H1 (cell line): ENCODE measurements at regions not wholly inside any gene's neighbourhood (a gene's known extent, or its start where the extent isn't known, plus 50 kb on each side); places are given as distances from the start of the nearest gene placed in this dataset.

Experiments
- CTCF ChIA-PET: fragments of 300-600 bp; sonication (Branson Sonifier 250); formaldehyde crosslinking; loops from one replicate; lab custom pipeline; 2021; ENCODE audit not compliant: partially characterized antibody; lab: Charles Lee
- POLR2A ChIA-PET: fragments of 300-600 bp; sonication (Branson Sonifier 250); formaldehyde crosslinking; loops from one replicate; lab custom pipeline; 2021; ENCODE audit warnings: inconsistent platforms; ENCODE audit not compliant: partially characterized antibody; lab: Charles Lee
- DNase-seq, 2 experiments: peaks; one replicate each; pipeline versions ENCODE4 v3.0.0 to v3.0.0-alpha.2; 2010 to 2022; ENCODE audit warnings: low spot score in 2 of 2, low read depth in 1 of 2, mixed read lengths in 1 of 2
- FAIRE-seq: peaks from 2 replicates; lab custom pipeline; 2011; peaks lifted over from hg19 to GRCh38; lab: Jason Lieb, UNC
- H2AFZ ChIP-seq: 2 replicates; pipeline ENCODE4 v1.8.1; 2012; ENCODE audit warnings: low read length, inconsistent platforms
- H2AK5ac ChIP-seq: 2 replicates; pipeline ENCODE4 v1.6.1; 2013; ENCODE audit warnings: low read depth, low read length
- H2BK120ac ChIP-seq: replicated peaks from 2 replicates; pipeline ENCODE3; 2013; ENCODE audit warnings: low read depth, low read length, inconsistent platforms
- H2BK12ac ChIP-seq: 2 replicates; pipeline ENCODE4 v1.6.1; 2013; ENCODE audit warnings: low read depth, low read length
- H2BK15ac ChIP-seq: 2 replicates; pipeline ENCODE4 v1.6.1; 2013; ENCODE audit warnings: low read length
- H2BK20ac ChIP-seq: 2 replicates; pipeline ENCODE4 v1.6.1; 2013; ENCODE audit warnings: low read length
- H2BK5ac ChIP-seq: 2 replicates; pipeline ENCODE4 v1.6.1; 2013; ENCODE audit warnings: low read depth, low read length
- H3K14ac ChIP-seq: 2 replicates; pipeline ENCODE4 v1.6.1; 2013; ENCODE audit warnings: inconsistent platforms; ENCODE audit not compliant: insufficient read length
- H3K18ac ChIP-seq: 2 replicates; pipeline ENCODE4 v1.6.1; 2013; ENCODE audit warnings: low read length; ENCODE audit errors: extremely low read depth
- H3K23ac ChIP-seq: 2 replicates; pipeline ENCODE4 v1.6.1; 2013; ENCODE audit warnings: inconsistent platforms; ENCODE audit not compliant: insufficient read length
- H3K23me2 ChIP-seq: 2 replicates; pipeline ENCODE4 v1.6.1; 2013; ENCODE audit warnings: low read depth, low read length
- H3K27ac ChIP-seq: 2 replicates; pipeline ENCODE4 v1.6.1; 2011; ENCODE audit warnings: low read depth, low read length, inconsistent platforms
- H3K27me3 ChIP-seq, 4 experiments: replicated peaks in 1 of 4; 1 replicate in 1 of 4; 2 replicates in 3 of 4; pipeline versions ENCODE4 v1.6.1 to v1.8.1; 2011 to 2013; ENCODE audit warnings: low read length in 3 of 4, mild to moderate bottlenecking in 3 of 4, inconsistent platforms in 2 of 4, mixed read lengths in 2 of 4, moderate library complexity in 1 of 4; ENCODE audit not compliant: control insufficient read depth in 3 of 4, insufficient read depth in 3 of 4; ENCODE audit errors: extremely low read depth in 1 of 4
- H3K36me3 ChIP-seq, 4 experiments: 2 replicates each; pipeline versions ENCODE4 v1.6.1 to v1.8.1; 2011 to 2013; ENCODE audit warnings: mild to moderate bottlenecking in 4 of 4, low read length in 3 of 4, moderate library complexity in 2 of 4, control low read depth in 1 of 4, inconsistent platforms in 1 of 4; ENCODE audit not compliant: insufficient read depth in 4 of 4, control insufficient read depth in 2 of 4
- H3K4ac ChIP-seq: replicated peaks from 2 replicates; pipeline ENCODE3; 2013; ENCODE audit warnings: low read length, low read depth, mixed read lengths, inconsistent platforms; ENCODE audit not compliant: insufficient read length
- H3K4me1 ChIP-seq, 4 experiments: replicated peaks in 1 of 4; 1 replicate in 1 of 4; 2 replicates in 3 of 4; pipeline versions ENCODE4 v1.6.1 to v1.8.1; 2011 to 2013; ENCODE audit warnings: low read length in 3 of 4, inconsistent platforms in 2 of 4, mixed read lengths in 1 of 4; ENCODE audit not compliant: insufficient read depth in 4 of 4, control insufficient read depth in 3 of 4
- H3K4me2 ChIP-seq, 2 experiments: 2 replicates each; pipeline versions ENCODE4 v1.6.1 to v1.8.1; 2011 to 2013; ENCODE audit warnings: low read depth in 2 of 2, low read length in 2 of 2, control low read depth in 1 of 2, inconsistent platforms in 1 of 2, mild to moderate bottlenecking in 1 of 2; ENCODE audit not compliant: insufficient read depth in 1 of 2
- H3K4me3 ChIP-seq, 4 experiments: fragments of 200-600, 300-600 bp in 1 of 4; sonication (generic), shearing (Covaris generic), sonication (Bioruptor Twin) in 1 of 4; 2 replicates each; pipeline versions ENCODE4 v1.5.1 to v1.8.1; 2011 to 2016; ENCODE audit warnings: low read length in 4 of 4, low read depth in 3 of 4, control low read depth in 2 of 4, inconsistent platforms in 2 of 4, mild to moderate bottlenecking in 2 of 4, mixed read lengths in 1 of 4, moderate library complexity in 1 of 4; ENCODE audit not compliant: insufficient read depth in 2 of 4; ENCODE audit errors: extremely low read depth in 1 of 4
- H3K56ac ChIP-seq: replicated peaks from 2 replicates; pipeline ENCODE3; 2013; ENCODE audit warnings: low read depth, mild to moderate bottlenecking, mixed read lengths, low read length, inconsistent platforms; ENCODE audit not compliant: insufficient read length
- H3K79me1 ChIP-seq: 2 replicates; pipeline ENCODE4 v1.6.1; 2013; ENCODE audit warnings: low read depth, low read length, control low read depth
- H3K79me2 ChIP-seq, 2 experiments: 2 replicates each; pipeline versions ENCODE4 v1.6.1 to v1.8.1; 2012 to 2013; ENCODE audit warnings: low read length in 2 of 2, mild to moderate bottlenecking in 2 of 2, inconsistent platforms in 1 of 2; ENCODE audit not compliant: insufficient read depth in 2 of 2, control insufficient read depth in 1 of 2
- H3K9ac ChIP-seq, 4 experiments: replicated peaks in 1 of 4; 1 replicate in 1 of 4; 2 replicates in 3 of 4; pipeline versions ENCODE4 v1.6.1 to v1.8.1; 2011 to 2013; ENCODE audit warnings: low read depth in 3 of 4, low read length in 3 of 4, control low read depth in 2 of 4, mild to moderate bottlenecking in 2 of 4, moderate library complexity in 2 of 4, inconsistent platforms in 1 of 4; ENCODE audit errors: extremely low read depth in 1 of 4
- H3K9me3 ChIP-seq, 2 experiments: 2 replicates each; pipeline versions ENCODE4 v1.6.1 to v1.8.1; 2012 to 2013; ENCODE audit warnings: mild to moderate bottlenecking in 2 of 2, moderate library complexity in 2 of 2, control low read depth in 1 of 2, inconsistent platforms in 1 of 2, low read depth in 1 of 2, low read length in 1 of 2, mixed read lengths in 1 of 2; ENCODE audit not compliant: insufficient read depth in 2 of 2
- H4K20me1 ChIP-seq, 2 experiments: replicated peaks in 1 of 2; 2 replicates each; pipeline versions ENCODE3 to v1.8.1; 2011 to 2013; ENCODE audit warnings: inconsistent platforms in 2 of 2, low read length in 2 of 2, mild to moderate bottlenecking in 1 of 2; ENCODE audit not compliant: insufficient read depth in 2 of 2, control insufficient read depth in 1 of 2
- H4K5ac ChIP-seq: 2 replicates; pipeline ENCODE4 v1.6.1; 2013; ENCODE audit warnings: low read length, low read depth, mixed read lengths, inconsistent platforms; ENCODE audit not compliant: insufficient read length
- H4K8ac ChIP-seq: 2 replicates; pipeline ENCODE4 v1.8.0; 2013; ENCODE audit warnings: mild to moderate bottlenecking, moderate library complexity, low read length, inconsistent platforms; ENCODE audit not compliant: insufficient read depth; ENCODE audit errors: extremely low read depth
- H4K91ac ChIP-seq: replicated peaks from 2 replicates; pipeline ENCODE3; 2013; ENCODE audit warnings: low read length, mixed read lengths, inconsistent platforms; ENCODE audit not compliant: insufficient read length
- BRCA1 ChIP-seq: IDR thresholded peaks from 2 replicates; pipeline ENCODE4 v1.6.1; 2012; ENCODE audit warnings: low read depth, low read length, improper control_type of control experiment
- CREB1 ChIP-seq: IDR thresholded peaks from 2 replicates; pipeline ENCODE4 v1.6.1; 2012; ENCODE audit warnings: inconsistent platforms
- EP300 ChIP-seq, 2 experiments: IDR thresholded peaks; 1 replicate in 1 of 2; 2 replicates in 1 of 2; pipeline ENCODE4 v1.6.1; 2011 to 2012; ENCODE audit warnings: low read depth in 2 of 2, low read length in 2 of 2, mild to moderate bottlenecking in 2 of 2, borderline replicate concordance in 1 of 2, inconsistent platforms in 1 of 2, moderate library complexity in 1 of 2
- POU5F1 ChIP-seq: IDR thresholded peaks from 2 replicates; pipeline ENCODE4 v1.6.1; 2011; ENCODE audit warnings: low read depth, mild to moderate bottlenecking, low read length, moderate library complexity
- SAP30 ChIP-seq: fragments of 300-600 bp; sonication (generic); IDR thresholded peaks from 2 replicates; pipeline ENCODE4 v1.7.1; 2012; ENCODE audit warnings: low read length, moderate library complexity, mild to moderate bottlenecking, inconsistent platforms; ENCODE audit not compliant: insufficient read depth, insufficient replicate concordance
- WGBS, 2 experiments: shearing (Covaris generic) in 1 of 2; methylation state at CpG; one replicate each; pipeline versions ENCODE4 v1.1.6 to v1.1.7; 2013 to 2015; ENCODE audit warnings: low lambda C conversion rate in 2 of 2, mixed read lengths in 2 of 2, inconsistent platforms in 1 of 2, low coverage in 1 of 2, missing lambda C conversion rate in 1 of 2; ENCODE audit not compliant: insufficient replicate concordance in 2 of 2, insufficient coverage in 1 of 2, insufficient read length in 1 of 2; ENCODE audit errors: extremely low coverage in 1 of 2, missing lambda C conversion rate in 1 of 2; 5-methylcytosine and 5-hydroxymethylcytosine counted together

GRCh38 chr2:177001334-177001733 lies 211.3 kb upstream of the HNRNPA3 start:
- H3K14ac ChIP-seq: no peak overlapping the region
- no peak overlapping the region for H3K4me3 ChIP-seq
- no peak for FAIRE-seq
- H2BK120ac ChIP-seq: no peak overlapping the region
- H3K27ac ChIP-seq: no peak overlapping the region
- no peak overlapping the region for H4K91ac ChIP-seq
- H3K36me3 ChIP-seq: no peaks in the 10 kb centered on the region
- 91% methylated on average over 2 of the region's 2 CpGs; no CpG with 5 or more reads in 1 of the 2 experiments for WGBS, 2 experiments
- no peak overlapping the region for H4K8ac ChIP-seq
- no peaks in the 10 kb centered on the region for H4K20me1 ChIP-seq
- ChIA-PET POLR2A (interaction anchor here (1.3 kb wide), 1 partner anchor 224 kb away, joined by 3 read pairs; no protein-coding TSS in a partner anchor), CTCF (interaction anchor here (0.5 to 1.4 kb wide), 3 partner anchors 40 to 874 kb away, joined by 3 to 5 read pairs (median 3); no protein-coding TSS in a partner anchor)
- H3K79me1 ChIP-seq: no peaks in the 10 kb centered on the region
- no peaks in the 10 kb centered on the region for H3K23me2 ChIP-seq
- no peak overlapping the region for H2BK15ac ChIP-seq
- H3K27me3 ChIP-seq: no peaks in the 10 kb centered on the region
- H3K23ac ChIP-seq: no peak overlapping the region
- no peak overlapping the region for H3K4ac ChIP-seq
- no peak overlapping the region for H2AK5ac ChIP-seq
- no peak overlapping the region for H2BK12ac ChIP-seq
- no peak overlapping the region for H3K56ac ChIP-seq
- no peak for TF ChIP-seq SAP30
- no peak for TF ChIP-seq BRCA1
- TF ChIP-seq EP300 (IDR thresholded peaks at IDR 0.05; ENCODE audit: borderline replicate concordance in 1 of 2, low read depth in 2 of 2, low read length in 2 of 2): no peak
- no peak for TF ChIP-seq CREB1
- no peak for TF ChIP-seq POU5F1
- no peaks in the 10 kb centered on the region for H3K79me2 ChIP-seq
- H3K4me2 ChIP-seq: no peak overlapping the region
- H4K5ac ChIP-seq: no peak overlapping the region
- no peak overlapping the region for H2AFZ ChIP-seq
- H2BK5ac ChIP-seq: no peak overlapping the region
- no peaks in the 10 kb centered on the region for H3K4me1 ChIP-seq
- DNase-seq: no peak
- H2BK20ac ChIP-seq: no peak overlapping the region
- no peak overlapping the region for H3K9ac ChIP-seq
- H3K18ac ChIP-seq: no peak overlapping the region
- no peaks in the 10 kb centered on the region for H3K9me3 ChIP-seq
